ENCODE measurements at regions not wholly inside any gene's neighbourhood (a gene's known extent, or its start where the extent isn't known, plus 50 kb on each side); places are given as distances from the start of the nearest gene placed in this dataset.

- no peak for TF ChIP-seq CTCF (IDR thresholded peaks at IDR 0.05)
- no peak for TF ChIP-seq POLR2A (IDR thresholded peaks at IDR 0.05)
These were observed 59.2 kb downstream of the ZNF503 start for GRCh38 chr10:75342397-75342796.
